ENCODE measurements at regions not wholly inside any gene's neighbourhood (a gene's known extent, or its start where the extent isn't known, plus 50 kb on each side); places are given as distances from the start of the nearest gene placed in this dataset.

DNA sequence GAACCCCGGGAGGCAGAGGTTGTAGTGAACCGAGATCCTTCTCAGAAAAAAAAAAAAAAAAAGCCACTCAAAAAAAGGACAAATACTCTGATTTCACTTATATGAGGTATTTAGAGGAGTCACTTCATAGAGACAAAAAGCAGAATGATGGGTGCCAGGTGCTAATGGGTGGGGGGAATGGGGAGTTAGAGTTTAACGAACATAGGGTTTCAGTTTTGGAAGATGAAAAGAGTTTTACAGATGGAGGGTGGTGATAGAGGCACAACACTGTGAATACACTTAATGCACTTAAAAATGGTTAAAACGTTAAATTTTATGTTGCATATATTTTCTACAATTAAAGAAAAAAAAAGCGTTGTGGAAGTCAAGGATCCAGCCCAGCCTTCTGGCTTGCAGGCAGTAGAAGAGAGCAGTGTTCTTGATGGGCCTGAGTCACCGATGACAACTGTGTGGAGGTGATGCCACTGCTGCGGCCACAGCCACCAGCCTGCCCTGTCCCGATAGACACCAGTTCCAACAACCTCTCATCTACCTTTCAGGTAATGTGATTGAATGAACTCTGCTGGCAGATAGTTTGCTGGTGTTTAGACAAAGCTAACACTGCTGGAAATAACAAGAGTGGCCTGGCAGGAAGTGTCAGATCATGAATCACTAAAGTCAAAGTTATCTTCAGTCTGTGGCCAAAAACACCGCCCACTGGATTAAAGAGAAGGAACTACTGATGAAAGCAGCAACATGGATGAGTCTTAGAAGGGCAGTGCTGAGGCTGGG, 49.9 kb upstream of the COX10 start:
- Mint-ChIP-seq H3K36me3 (no peaks in the 10 kb centered on the region), H3K27ac (no peak overlapping the region), H3K27me3 (peaks cover 10% of the 10 kb centered on the region), H3K9me3 (peaks cover 3% of the 10 kb centered on the region), H3K4me3 (no peak overlapping the region), H3K4me1 (no peaks in the 10 kb centered on the region)
- ATAC-seq = no peak
